GM12872 (cell line): ENCODE measurements at regions not wholly inside any gene's neighbourhood (a gene's known extent, or its start where the extent isn't known, plus 50 kb on each side); places are given as distances from the start of the nearest gene placed in this dataset.

Experiments used
- TF ChIP-seq, protein P1 (sequence below): IDR thresholded peaks from 3 replicates; pipeline ENCODE4 v1.5.1; 2011; ENCODE audit warnings: low read depth, mild to moderate bottlenecking, low read length, moderate library complexity; ENCODE audit not compliant: insufficient read depth

DNA sequence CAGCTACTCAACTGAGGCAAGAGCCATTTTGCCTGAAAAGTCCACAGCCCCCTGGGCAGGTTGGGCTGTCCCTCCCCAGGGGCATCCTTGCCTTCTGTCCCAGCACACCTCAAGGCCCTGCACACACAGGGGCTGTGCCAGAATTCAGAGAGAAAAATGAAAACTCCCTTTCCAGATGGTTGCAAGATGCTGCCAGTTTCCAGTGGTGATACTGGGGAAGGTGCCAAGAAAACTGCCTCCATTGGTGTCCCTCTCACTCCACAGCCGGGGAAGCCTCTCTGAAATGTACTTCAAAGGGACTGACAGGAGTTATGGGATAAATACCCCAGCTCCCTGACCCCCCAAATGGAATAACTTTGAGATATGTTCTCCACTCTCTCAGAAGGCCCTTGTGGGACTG lies 154.2 kb upstream of the MAFB start:
- TF ChIP-seq, protein P1, sequence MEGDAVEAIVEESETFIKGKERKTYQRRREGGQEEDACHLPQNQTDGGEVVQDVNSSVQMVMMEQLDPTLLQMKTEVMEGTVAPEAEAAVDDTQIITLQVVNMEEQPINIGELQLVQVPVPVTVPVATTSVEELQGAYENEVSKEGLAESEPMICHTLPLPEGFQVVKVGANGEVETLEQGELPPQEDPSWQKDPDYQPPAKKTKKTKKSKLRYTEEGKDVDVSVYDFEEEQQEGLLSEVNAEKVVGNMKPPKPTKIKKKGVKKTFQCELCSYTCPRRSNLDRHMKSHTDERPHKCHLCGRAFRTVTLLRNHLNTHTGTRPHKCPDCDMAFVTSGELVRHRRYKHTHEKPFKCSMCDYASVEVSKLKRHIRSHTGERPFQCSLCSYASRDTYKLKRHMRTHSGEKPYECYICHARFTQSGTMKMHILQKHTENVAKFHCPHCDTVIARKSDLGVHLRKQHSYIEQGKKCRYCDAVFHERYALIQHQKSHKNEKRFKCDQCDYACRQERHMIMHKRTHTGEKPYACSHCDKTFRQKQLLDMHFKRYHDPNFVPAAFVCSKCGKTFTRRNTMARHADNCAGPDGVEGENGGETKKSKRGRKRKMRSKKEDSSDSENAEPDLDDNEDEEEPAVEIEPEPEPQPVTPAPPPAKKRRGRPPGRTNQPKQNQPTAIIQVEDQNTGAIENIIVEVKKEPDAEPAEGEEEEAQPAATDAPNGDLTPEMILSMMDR = no peak

DNA sequence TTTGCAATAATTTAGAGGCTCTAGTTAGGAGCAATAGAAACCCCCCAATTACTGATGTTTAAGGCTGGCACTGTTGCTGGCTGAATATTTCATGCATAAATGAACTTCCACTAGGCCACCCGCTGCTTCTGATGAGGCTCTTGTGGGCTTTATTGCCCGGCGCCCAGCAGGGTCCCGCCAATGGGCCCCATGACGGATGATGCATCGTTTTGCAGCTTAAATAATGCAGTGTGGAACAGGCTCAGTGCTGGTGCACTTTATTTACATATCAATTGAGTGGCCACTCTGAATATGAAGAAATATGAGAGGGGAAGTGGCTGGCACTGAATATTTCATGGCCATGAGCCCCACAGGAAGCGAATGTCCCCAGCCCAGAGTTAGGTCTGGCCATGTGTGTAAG lies 155.3 kb upstream of the MAFB start:
- TF ChIP-seq, protein P1 = no peak

DNA sequence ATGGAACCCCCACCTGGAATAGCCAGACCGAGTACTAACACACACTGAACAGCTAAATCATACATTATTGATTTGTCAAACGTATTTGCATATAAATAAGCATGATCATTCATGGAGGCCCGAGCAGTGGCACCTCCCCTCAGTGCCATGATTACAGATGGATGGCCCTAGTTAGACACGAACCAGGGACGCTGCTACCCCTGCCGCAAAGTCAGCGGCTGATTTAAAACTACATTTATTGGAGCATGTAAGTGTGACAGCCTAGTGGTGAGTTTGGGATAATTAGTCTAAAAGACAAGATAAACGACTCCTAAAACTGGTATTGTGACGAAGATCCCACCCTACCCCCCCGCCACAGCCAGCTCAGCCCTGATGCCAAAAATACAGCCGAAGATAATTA lies 159.1 kb upstream of the MAFB start:
- TF ChIP-seq, protein P1 = no peak

DNA sequence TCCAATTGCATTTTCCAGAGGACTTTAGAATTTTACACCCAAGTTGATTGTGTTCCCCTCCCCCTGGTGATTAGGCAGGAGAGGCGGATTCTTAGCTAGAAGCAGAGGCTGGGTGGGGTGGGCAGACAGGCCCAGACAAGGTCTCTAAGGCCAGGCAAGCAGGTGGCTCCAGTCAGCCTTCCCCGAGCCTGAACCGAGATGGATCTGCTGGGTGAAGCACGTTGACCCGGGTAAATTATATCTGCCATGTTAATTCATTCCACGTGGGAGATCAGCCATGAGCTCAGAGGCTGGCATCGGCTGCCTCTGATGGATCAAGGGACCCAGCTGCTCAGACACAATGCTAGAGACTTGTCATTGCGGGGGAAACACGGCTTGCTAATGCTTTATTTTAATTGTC lies 159.5 kb upstream of the MAFB start:
- TF ChIP-seq, protein P1 = no peak

DNA sequence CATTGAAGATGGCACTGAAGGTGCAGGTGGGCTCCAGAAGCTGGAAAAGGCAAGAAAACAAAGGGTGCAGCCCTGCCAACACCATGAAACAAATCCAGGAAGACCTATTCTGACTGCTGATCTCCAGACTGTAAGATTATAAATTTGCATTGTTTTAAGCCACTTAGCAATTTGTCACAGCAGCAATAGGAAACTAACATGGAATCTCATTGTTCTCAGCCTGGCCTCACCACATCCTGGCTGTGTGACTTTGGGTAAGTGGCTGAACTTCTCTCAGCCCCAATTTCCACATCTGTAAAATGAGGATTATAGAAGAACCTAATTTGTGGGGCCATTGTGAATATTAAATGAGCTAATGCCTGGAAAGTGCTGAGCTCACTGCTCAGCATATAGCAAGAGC lies 160.4 kb upstream of the MAFB start:
- TF ChIP-seq, protein P1 = no peak

DNA sequence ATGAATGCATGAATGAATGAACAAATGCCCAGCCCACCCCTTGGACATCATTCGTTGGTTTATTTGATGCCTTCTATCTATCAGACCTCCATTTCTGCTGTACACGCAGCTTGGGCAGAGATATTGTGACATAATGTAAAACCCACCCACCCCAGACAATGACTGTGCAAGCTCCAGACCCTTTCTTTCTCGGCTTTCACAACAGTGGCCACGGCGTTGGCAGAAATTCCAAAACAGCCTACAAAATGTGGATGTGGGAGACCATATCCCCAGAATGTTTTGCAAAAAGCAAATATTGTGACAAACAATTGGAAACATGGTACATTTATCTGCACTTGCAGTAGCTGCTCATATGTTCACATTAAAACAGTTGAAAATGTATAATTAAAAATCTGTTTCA lies 162.0 kb upstream of the MAFB start:
- TF ChIP-seq, protein P1 = no peak

DNA sequence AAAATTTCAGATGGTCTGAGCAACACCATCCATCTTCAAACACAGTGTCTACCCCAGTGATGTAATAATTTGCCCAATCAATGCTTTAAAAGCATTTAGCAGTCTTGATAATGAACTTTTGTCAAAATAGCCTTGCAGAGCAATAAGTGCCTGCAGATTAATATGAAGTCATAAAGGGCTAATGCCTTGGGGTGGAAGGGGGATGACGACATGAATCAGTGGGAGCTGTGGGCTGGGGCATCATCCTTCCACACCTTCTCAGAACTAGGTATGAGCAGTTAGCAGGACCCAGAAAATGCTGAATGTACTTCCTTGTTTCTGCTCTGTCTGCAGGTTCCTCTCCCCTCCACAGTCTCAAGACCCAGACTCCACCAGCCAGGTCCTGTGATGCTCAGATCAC lies 166.2 kb upstream of the MAFB start:
- TF ChIP-seq, protein P1 = no peak

DNA sequence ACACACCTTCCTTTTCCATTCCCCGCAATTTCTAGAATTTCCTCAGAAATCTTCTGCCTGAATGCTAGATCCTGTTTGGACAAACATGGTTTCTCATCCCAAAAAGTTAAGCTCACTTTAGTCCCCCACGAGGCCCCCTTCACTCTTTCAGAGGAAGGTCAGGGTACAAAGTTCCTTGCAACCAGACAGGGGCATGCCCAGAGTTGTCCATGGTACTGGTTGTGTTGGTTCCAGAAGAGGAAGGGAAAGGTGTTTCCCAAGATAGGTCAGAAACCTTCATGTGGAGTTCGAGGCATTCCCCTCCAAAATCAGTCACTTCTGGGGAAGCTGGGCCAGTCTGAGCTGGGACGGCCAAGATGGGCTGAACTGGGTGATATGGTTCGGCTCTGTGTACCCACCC lies 167.6 kb upstream of the MAFB start:
- TF ChIP-seq, protein P1 = no peak
